CD14-positive monocyte (primary cell): ENCODE measurements at regions not wholly inside any gene's neighbourhood (a gene's known extent, or its start where the extent isn't known, plus 50 kb on each side); places are given as distances from the start of the nearest gene placed in this dataset.

Experiments
- DNase-seq, 3 donors: peaks; one replicate each; pipeline ENCODE4 v3.0.0-alpha.2; 2011 to 2022
- H2AFZ ChIP-seq: 2 replicates; pipeline ENCODE4 v1.6.0; 2012; ENCODE audit warnings: mild to moderate bottlenecking, low read depth, low read length, inconsistent platforms; ENCODE audit not compliant: insufficient read depth, poor library complexity, severe bottlenecking
- H3K27ac ChIP-seq, 2 donors: 1 replicate in 1 of 2; 2 replicates in 1 of 2; pipeline ENCODE4 v1.5.1; 2012 to 2013; ENCODE audit warnings: low read length in 2 of 2, control low read depth in 1 of 2, inconsistent platforms in 1 of 2, low read depth in 1 of 2, mild to moderate bottlenecking in 1 of 2
- H3K27me3 ChIP-seq, 2 donors: one replicate each; pipeline versions ENCODE4 v1.6.0 to v1.6.1; 2011 to 2013; ENCODE audit warnings: low read length in 2 of 2; ENCODE audit not compliant: control insufficient read depth in 2 of 2, insufficient read depth in 2 of 2
- H3K36me3 ChIP-seq, 2 donors: replicated peaks in 1 of 2; 1 replicate in 1 of 2; 2 replicates in 1 of 2; pipeline versions ENCODE4 v1.5.1 to v1.6.1; 2012 to 2013; ENCODE audit warnings: low read length in 2 of 2, control low read depth in 1 of 2, inconsistent platforms in 1 of 2, mild to moderate bottlenecking in 1 of 2; ENCODE audit not compliant: insufficient read depth in 2 of 2, control insufficient read depth in 1 of 2
- H3K4me1 ChIP-seq, 2 donors: 1 replicate in 1 of 2; 2 replicates in 1 of 2; pipeline versions ENCODE4 v1.5.1 to v1.6.1; 2012 to 2013; ENCODE audit warnings: low read length in 2 of 2, control low read depth in 1 of 2, inconsistent platforms in 1 of 2, mild to moderate bottlenecking in 1 of 2, moderate library complexity in 1 of 2; ENCODE audit not compliant: insufficient read depth in 2 of 2, control insufficient read depth in 1 of 2
- H3K4me2 ChIP-seq: replicated peaks from 2 replicates; pipeline ENCODE3; 2012; ENCODE audit warnings: low read length, moderate library complexity, mild to moderate bottlenecking; ENCODE audit not compliant: poor library complexity, severe bottlenecking; ENCODE audit errors: extremely low read depth
- H3K4me3 ChIP-seq, 3 experiments: fragments of 200-600 bp in 1 of 3; sonication (generic) in 1 of 3; replicated peaks in 1 of 3; 1 replicate in 2 of 3; 2 replicates in 1 of 3; pipeline ENCODE4 v1.5.1; 2011 to 2013; ENCODE audit warnings: low read length in 3 of 3, mild to moderate bottlenecking in 3 of 3, control low read depth in 2 of 3, low read depth in 2 of 3, inconsistent platforms in 1 of 3, moderate library complexity in 1 of 3
- H3K79me2 ChIP-seq: 2 replicates; pipeline ENCODE4 v1.6.0; 2012; ENCODE audit warnings: mild to moderate bottlenecking, control low read depth, inconsistent platforms, low read length, moderate library complexity; ENCODE audit not compliant: insufficient read depth
- H3K9ac ChIP-seq: 2 replicates; pipeline ENCODE4 v1.6.0; 2017; ENCODE audit warnings: low read length, mild to moderate bottlenecking; ENCODE audit not compliant: insufficient read depth, poor library complexity, severe bottlenecking
- H3K9me3 ChIP-seq, 2 donors: replicated peaks in 1 of 2; 1 replicate in 1 of 2; 2 replicates in 1 of 2; pipeline versions ENCODE4 v1.5.1 to v1.6.1; 2012 to 2013; ENCODE audit warnings: low read length in 2 of 2, control low read depth in 1 of 2; ENCODE audit not compliant: control insufficient read depth in 1 of 2, insufficient read depth in 1 of 2
- H4K20me1 ChIP-seq: 2 replicates; pipeline ENCODE4 v1.6.0; 2012; ENCODE audit warnings: mild to moderate bottlenecking, low read length, control low read depth, moderate library complexity; ENCODE audit not compliant: insufficient read depth
- H3K27ac Mint-ChIP-seq, 7 donors: one replicate each; pipeline ENCODE4 v1.8.0; 2020; ENCODE audit warnings: mild to moderate bottlenecking in 7 of 7, mixed read lengths in 7 of 7, moderate library complexity in 6 of 7, inconsistent platforms in 2 of 7
- H3K27me3 Mint-ChIP-seq, 3 donors: one replicate each; pipeline ENCODE4 v1.8.0; 2021 to 2022; ENCODE audit warnings: low read depth in 3 of 3, mild to moderate bottlenecking in 3 of 3, mixed read lengths in 3 of 3, moderate library complexity in 3 of 3, inconsistent platforms in 1 of 3
- H3K36me3 Mint-ChIP-seq, 2 donors: one replicate each; pipeline ENCODE4 v1.8.0; 2020; ENCODE audit warnings: mixed read lengths in 2 of 2, inconsistent platforms in 1 of 2, mild to moderate bottlenecking in 1 of 2
- H3K4me1 Mint-ChIP-seq: one replicate; pipeline ENCODE4 v1.8.0; 2020; ENCODE audit warnings: mild to moderate bottlenecking, mixed read lengths
- H3K4me3 Mint-ChIP-seq, 2 donors: one replicate each; pipeline ENCODE4 v1.8.0; 2020; ENCODE audit warnings: mild to moderate bottlenecking in 2 of 2, mixed read lengths in 2 of 2, moderate library complexity in 1 of 2
- H3K9me3 Mint-ChIP-seq, 7 donors: one replicate each; pipeline ENCODE4 v1.8.0; 2020 to 2022; ENCODE audit warnings: mixed read lengths in 7 of 7, mild to moderate bottlenecking in 6 of 7, moderate library complexity in 6 of 7, inconsistent platforms in 2 of 7
- WGBS: methylation state at CpG from one replicate; pipeline ENCODE4 v1.1.5; 2013; ENCODE audit warnings: missing lambda C conversion rate; ENCODE audit not compliant: insufficient coverage; 5-methylcytosine and 5-hydroxymethylcytosine counted together
- intact Hi-C, 2 donors: fragments of 100-400 bp; cut with micrococcal nuclease; formaldehyde crosslinking; loops; one replicate each; pipeline versions ENCODE4 v1.15.0 to v1.15.1; 2023
- TF ChIP-seq, protein P1 (sequence below): fragments of 200-600 bp; IDR thresholded peaks from one replicate; pipeline ENCODE4 v1.8.0; 2022; ENCODE audit warnings: antibody characterized with exemption, mild to moderate bottlenecking

DNA sequence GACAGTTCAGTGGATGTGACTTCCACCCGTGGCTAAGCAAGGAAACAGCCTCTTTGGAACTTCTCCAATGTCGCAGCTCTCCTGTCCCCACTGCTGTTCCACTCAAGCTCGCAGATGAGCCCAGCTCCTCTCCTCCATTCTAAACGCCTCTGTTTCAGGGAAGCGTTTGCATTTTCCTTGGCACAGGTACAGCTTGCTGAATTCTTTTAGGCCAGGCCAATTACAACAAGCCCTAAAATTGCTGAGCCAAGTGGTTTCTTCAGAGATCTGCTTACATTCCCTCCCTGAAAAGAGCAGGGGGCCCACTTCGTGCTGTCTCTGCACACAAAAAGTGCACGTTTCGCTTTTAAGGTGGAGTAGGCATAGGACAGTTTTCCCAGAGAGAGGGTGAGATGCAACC is 91.5 kb upstream of the BLID start:
- TF ChIP-seq, protein P1, sequence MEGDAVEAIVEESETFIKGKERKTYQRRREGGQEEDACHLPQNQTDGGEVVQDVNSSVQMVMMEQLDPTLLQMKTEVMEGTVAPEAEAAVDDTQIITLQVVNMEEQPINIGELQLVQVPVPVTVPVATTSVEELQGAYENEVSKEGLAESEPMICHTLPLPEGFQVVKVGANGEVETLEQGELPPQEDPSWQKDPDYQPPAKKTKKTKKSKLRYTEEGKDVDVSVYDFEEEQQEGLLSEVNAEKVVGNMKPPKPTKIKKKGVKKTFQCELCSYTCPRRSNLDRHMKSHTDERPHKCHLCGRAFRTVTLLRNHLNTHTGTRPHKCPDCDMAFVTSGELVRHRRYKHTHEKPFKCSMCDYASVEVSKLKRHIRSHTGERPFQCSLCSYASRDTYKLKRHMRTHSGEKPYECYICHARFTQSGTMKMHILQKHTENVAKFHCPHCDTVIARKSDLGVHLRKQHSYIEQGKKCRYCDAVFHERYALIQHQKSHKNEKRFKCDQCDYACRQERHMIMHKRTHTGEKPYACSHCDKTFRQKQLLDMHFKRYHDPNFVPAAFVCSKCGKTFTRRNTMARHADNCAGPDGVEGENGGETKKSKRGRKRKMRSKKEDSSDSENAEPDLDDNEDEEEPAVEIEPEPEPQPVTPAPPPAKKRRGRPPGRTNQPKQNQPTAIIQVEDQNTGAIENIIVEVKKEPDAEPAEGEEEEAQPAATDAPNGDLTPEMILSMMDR, result no peak
- intact Hi-C loops, result no loop called here
- Mint-ChIP-seq H3K27me3 (peaks cover 8 to 15% (median 9%) of the 10 kb centered on the region in 3 donors), H3K9me3 (peaks cover 0 to 3% (median 0%) of the 10 kb centered on the region in 7 donors), H3K36me3 (no peaks in the 10 kb centered on the region), H3K27ac (no peak overlapping the region), H3K4me1 (peaks cover 21% of the 10 kb centered on the region), H3K4me3 (no peak overlapping the region)
- no peaks in the 10 kb centered on the region for H4K20me1 ChIP-seq
- peaks cover 9 to 12% of the 10 kb centered on the region in 2 donors for H3K4me1 ChIP-seq
- no peak for DNase-seq
- no peaks in the 10 kb centered on the region for H3K36me3 ChIP-seq
- no peak overlapping the region for H3K9ac ChIP-seq
- 80% methylated on average over 6 of the region's 8 CpGs for WGBS
- H3K4me3 ChIP-seq, result no peak overlapping the region
- H3K27me3 ChIP-seq, result peaks cover 0 to 2% of the 10 kb centered on the region in 2 donors
- no peaks in the 10 kb centered on the region for H3K9me3 ChIP-seq
- H3K4me2 ChIP-seq, result no peak overlapping the region
- H2AFZ ChIP-seq, result no peak overlapping the region
- no peaks in the 10 kb centered on the region for H3K79me2 ChIP-seq
- no peak overlapping the region for H3K27ac ChIP-seq

DNA sequence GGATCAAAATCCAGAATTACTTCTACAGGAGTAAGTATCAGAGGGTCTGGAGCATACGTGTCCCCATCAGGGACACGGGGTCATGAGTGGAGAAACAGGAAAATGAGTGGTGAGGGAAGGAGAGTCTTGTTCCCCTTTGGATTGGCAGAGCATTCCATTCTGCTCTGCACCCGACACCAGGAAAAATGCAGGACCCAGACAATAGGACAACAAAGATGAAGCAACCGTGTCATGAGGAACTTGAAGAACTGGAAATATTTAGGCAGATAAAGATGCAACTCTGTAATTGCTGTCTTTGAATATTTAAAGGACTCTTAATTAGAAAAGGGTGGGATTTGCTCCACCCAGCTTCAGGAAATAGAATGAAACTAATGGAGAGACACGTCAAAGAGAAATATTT is 89.0 kb upstream of the BLID start:
- H3K4me1 ChIP-seq, result peaks cover 4 to 9% of the 10 kb centered on the region in 2 donors
- H3K9ac ChIP-seq, result no peak overlapping the region
- H3K27me3 ChIP-seq, result peaks cover 0 to 5% of the 10 kb centered on the region in 2 donors
- H3K79me2 ChIP-seq, result no peaks in the 10 kb centered on the region
- no peak overlapping the region for H3K4me3 Mint-ChIP-seq
- no peaks in the 10 kb centered on the region for H4K20me1 ChIP-seq
- H3K4me1 Mint-ChIP-seq, result peaks cover 17% of the 10 kb centered on the region
- H2AFZ ChIP-seq, result no peak overlapping the region
- TF ChIP-seq, protein P1, result no peak
- H3K27me3 Mint-ChIP-seq, result peaks cover 11 to 18% (median 15%) of the 10 kb centered on the region in 3 donors
- peaks cover 0 to under 1% (median 0%) of the 10 kb centered on the region in 7 donors for H3K9me3 Mint-ChIP-seq
- H3K27ac Mint-ChIP-seq, result no peak overlapping the region
- no peak overlapping the region for H3K4me3 ChIP-seq
- H3K36me3 ChIP-seq, result no peaks in the 10 kb centered on the region
- no peak overlapping the region for H3K4me2 ChIP-seq
- 60% methylated on average over 5 of the region's 5 CpGs for WGBS
- H3K36me3 Mint-ChIP-seq, result no peaks in the 10 kb centered on the region
- H3K9me3 ChIP-seq, result no peaks in the 10 kb centered on the region
- intact Hi-C loops, result no loop called here
- H3K27ac ChIP-seq, result no peak overlapping the region
- DNase-seq, result no peak
